WTC11 (cell line): ENCODE measurements at regions not wholly inside any gene's neighbourhood (a gene's known extent, or its start where the extent isn't known, plus 50 kb on each side); places are given as distances from the start of the nearest gene placed in this dataset.

ENCODE experiments used
- ESRRA ChIP-seq: sonication (generic); formaldehyde crosslinking; IDR thresholded peaks from 2 replicates; pipeline ENCODE4 v1.8.1; 2022; ENCODE audit warnings: mild to moderate bottlenecking, missing genetic modification reagents, borderline replicate concordance
- ZNF121 ChIP-seq: sonication (generic); formaldehyde crosslinking; IDR thresholded peaks from 2 replicates; pipeline ENCODE4 v1.8.0; 2023; ENCODE audit warnings: missing genetic modification reagents
- ZNF263 ChIP-seq: sonication (generic); formaldehyde crosslinking; IDR thresholded peaks from 2 replicates; pipeline ENCODE4 v1.8.1; 2022; ENCODE audit warnings: low read depth, mild to moderate bottlenecking, moderate library complexity, missing genetic modification reagents
- TF ChIP-seq, protein P1 (sequence below): sonication (generic); formaldehyde crosslinking; IDR thresholded peaks from 2 replicates; pipeline ENCODE4 v1.8.1; 2023; ENCODE audit warnings: mild to moderate bottlenecking, missing genetic modification reagents, moderate library complexity
- TF ChIP-seq, protein P2 (sequence below): fragments of 200-600 bp; IDR thresholded peaks from 2 replicates; pipeline ENCODE4 v1.8.0; 2022; ENCODE audit warnings: antibody characterized with exemption
- TF ChIP-seq, protein P3 (sequence below): sonication (generic); formaldehyde crosslinking; IDR thresholded peaks from 2 replicates; pipeline ENCODE4 v1.8.1; 2023; ENCODE audit warnings: mild to moderate bottlenecking, missing genetic modification reagents
- TF ChIP-seq, protein P4 (sequence below): sonication (generic); formaldehyde crosslinking; conservative IDR thresholded peaks from 2 replicates; pipeline ENCODE4 v1.8.1; 2022; ENCODE audit warnings: mild to moderate bottlenecking, missing genetic modification reagents
- TF ChIP-seq, protein P5 (sequence below): sonication (generic); formaldehyde crosslinking; IDR thresholded peaks from 2 replicates; pipeline ENCODE4 v1.8.0; 2022; ENCODE audit warnings: mild to moderate bottlenecking, missing genetic modification reagents

DNA sequence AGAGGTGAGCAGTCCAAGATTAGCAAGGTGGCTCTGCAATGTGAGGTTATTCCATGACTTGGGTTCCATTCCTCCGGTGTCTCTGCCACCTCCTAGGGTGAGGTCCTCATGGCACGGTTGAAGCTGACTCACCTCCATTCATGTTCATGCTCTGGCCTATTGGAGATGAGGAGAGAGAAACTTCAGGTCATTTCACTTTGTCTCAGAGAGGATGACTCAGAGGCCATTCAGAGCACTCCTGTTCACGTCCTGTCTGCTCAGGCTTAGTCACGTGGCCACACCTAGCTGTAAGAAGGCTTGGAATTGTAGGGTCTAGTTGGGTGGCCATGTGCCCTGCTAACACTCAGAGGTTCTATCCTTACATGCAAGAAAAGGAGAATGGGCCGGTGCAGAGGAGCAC is 67.5 kb upstream of the MBOAT2 start:
- TF ChIP-seq, protein P1, sequence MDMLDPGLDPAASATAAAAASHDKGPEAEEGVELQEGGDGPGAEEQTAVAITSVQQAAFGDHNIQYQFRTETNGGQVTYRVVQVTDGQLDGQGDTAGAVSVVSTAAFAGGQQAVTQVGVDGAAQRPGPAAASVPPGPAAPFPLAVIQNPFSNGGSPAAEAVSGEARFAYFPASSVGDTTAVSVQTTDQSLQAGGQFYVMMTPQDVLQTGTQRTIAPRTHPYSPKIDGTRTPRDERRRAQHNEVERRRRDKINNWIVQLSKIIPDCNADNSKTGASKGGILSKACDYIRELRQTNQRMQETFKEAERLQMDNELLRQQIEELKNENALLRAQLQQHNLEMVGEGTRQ (CRISPR knock-in tag), result 0 out of 2 replicates have a peak, but pooled peaks have one; percentile 11
- TF ChIP-seq, protein P2, sequence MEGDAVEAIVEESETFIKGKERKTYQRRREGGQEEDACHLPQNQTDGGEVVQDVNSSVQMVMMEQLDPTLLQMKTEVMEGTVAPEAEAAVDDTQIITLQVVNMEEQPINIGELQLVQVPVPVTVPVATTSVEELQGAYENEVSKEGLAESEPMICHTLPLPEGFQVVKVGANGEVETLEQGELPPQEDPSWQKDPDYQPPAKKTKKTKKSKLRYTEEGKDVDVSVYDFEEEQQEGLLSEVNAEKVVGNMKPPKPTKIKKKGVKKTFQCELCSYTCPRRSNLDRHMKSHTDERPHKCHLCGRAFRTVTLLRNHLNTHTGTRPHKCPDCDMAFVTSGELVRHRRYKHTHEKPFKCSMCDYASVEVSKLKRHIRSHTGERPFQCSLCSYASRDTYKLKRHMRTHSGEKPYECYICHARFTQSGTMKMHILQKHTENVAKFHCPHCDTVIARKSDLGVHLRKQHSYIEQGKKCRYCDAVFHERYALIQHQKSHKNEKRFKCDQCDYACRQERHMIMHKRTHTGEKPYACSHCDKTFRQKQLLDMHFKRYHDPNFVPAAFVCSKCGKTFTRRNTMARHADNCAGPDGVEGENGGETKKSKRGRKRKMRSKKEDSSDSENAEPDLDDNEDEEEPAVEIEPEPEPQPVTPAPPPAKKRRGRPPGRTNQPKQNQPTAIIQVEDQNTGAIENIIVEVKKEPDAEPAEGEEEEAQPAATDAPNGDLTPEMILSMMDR, result no peak
- no peak for TF ChIP-seq ZNF121 (CRISPR knock-in tag)
- no peak for TF ChIP-seq ESRRA (CRISPR knock-in tag)
- no peak for TF ChIP-seq ZNF263
- TF ChIP-seq, protein P3, sequence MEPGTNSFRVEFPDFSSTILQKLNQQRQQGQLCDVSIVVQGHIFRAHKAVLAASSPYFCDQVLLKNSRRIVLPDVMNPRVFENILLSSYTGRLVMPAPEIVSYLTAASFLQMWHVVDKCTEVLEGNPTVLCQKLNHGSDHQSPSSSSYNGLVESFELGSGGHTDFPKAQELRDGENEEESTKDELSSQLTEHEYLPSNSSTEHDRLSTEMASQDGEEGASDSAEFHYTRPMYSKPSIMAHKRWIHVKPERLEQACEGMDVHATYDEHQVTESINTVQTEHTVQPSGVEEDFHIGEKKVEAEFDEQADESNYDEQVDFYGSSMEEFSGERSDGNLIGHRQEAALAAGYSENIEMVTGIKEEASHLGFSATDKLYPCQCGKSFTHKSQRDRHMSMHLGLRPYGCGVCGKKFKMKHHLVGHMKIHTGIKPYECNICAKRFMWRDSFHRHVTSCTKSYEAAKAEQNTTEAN (CRISPR knock-in tag), result no peak
- TF ChIP-seq, protein P4, sequence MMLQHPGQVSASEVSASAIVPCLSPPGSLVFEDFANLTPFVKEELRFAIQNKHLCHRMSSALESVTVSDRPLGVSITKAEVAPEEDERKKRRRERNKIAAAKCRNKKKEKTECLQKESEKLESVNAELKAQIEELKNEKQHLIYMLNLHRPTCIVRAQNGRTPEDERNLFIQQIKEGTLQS (CRISPR knock-in tag), result no peak
- TF ChIP-seq, protein P5, sequence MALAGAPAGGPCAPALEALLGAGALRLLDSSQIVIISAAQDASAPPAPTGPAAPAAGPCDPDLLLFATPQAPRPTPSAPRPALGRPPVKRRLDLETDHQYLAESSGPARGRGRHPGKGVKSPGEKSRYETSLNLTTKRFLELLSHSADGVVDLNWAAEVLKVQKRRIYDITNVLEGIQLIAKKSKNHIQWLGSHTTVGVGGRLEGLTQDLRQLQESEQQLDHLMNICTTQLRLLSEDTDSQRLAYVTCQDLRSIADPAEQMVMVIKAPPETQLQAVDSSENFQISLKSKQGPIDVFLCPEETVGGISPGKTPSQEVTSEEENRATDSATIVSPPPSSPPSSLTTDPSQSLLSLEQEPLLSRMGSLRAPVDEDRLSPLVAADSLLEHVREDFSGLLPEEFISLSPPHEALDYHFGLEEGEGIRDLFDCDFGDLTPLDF (CRISPR knock-in tag), result no peak
